OCI-LY7 (cell line): ENCODE measurements at regions not wholly inside any gene's neighbourhood (a gene's known extent, or its start where the extent isn't known, plus 50 kb on each side); places are given as distances from the start of the nearest gene placed in this dataset.

ENCODE experiments used
- BruUV-seq: library from RNA; stranded (reverse); fragments of 400-500 nt; replicated peaks from 2 replicates; lab custom pipeline; 2021; lab: Mats Ljungman, UMichigan
- CTCF ChIA-PET: fragments of 300-600 bp; sonication (Branson Sonifier 250); formaldehyde crosslinking; loops from one replicate; lab custom pipeline; 2022; ENCODE audit warnings: antibody characterized with exemption; ENCODE audit not compliant: unreplicated experiment; lab: Charles Lee
- POLR2A ChIA-PET: fragments of 300-600 bp; sonication (Branson Sonifier 250); formaldehyde crosslinking; loops from one replicate; lab custom pipeline; 2022; ENCODE audit warnings: antibody characterized with exemption; lab: Charles Lee
- DNase-seq: peaks from one replicate; pipeline ENCODE4 v3.0.0-alpha.2; 2015; ENCODE audit warnings: low spot score
- H2AFZ ChIP-seq: fragments of 200-600 bp; sonication (generic), shearing (Covaris generic); 2 replicates; pipeline ENCODE4 v1.6.1; 2014; ENCODE audit warnings: mild to moderate bottlenecking, antibody characterized with exemption, low read length, moderate library complexity
- H3K27ac ChIP-seq: fragments of 200-600 bp; sonication (generic); 2 replicates; pipeline ENCODE4 v1.5.1; 2014; ENCODE audit warnings: mixed run types, low read depth, mild to moderate bottlenecking, moderate library complexity, low read length, inconsistent platforms; ENCODE audit not compliant: poor library complexity, severe bottlenecking
- H3K36me3 ChIP-seq: fragments of 200-600 bp; sonication (generic); 2 replicates; pipeline ENCODE4 v1.6.1; 2014; ENCODE audit warnings: mild to moderate bottlenecking, antibody characterized with exemption, low read length, moderate library complexity, mixed read lengths; ENCODE audit not compliant: insufficient read depth
- H3K4me1 ChIP-seq: fragments of 200-600 bp; sonication (generic); 2 replicates; pipeline ENCODE4 v1.5.1; 2014; ENCODE audit warnings: mild to moderate bottlenecking, low read length; ENCODE audit not compliant: insufficient read depth, poor library complexity, severe bottlenecking
- H3K4me2 ChIP-seq: fragments of 200-600 bp; sonication (generic); 2 replicates; pipeline ENCODE4 v1.6.1; 2014; ENCODE audit warnings: mild to moderate bottlenecking, low read length
- H3K4me3 ChIP-seq: fragments of 200-600 bp; sonication (generic); 2 replicates; pipeline ENCODE4 v1.5.1; 2014; ENCODE audit warnings: mild to moderate bottlenecking, low read depth, low read length; ENCODE audit not compliant: poor library complexity, severe bottlenecking
- H3K79me2 ChIP-seq: fragments of 200-600 bp; sonication (generic); 2 replicates; pipeline ENCODE4 v1.6.1; 2016; ENCODE audit warnings: low read depth, mild to moderate bottlenecking, low read length, moderate library complexity, mixed read lengths; ENCODE audit not compliant: insufficient read depth
- H3K9me2 ChIP-seq: fragments of 200-600 bp; sonication (generic); 2 replicates; pipeline ENCODE4 v1.6.1; 2016; ENCODE audit warnings: mild to moderate bottlenecking, low read length, mixed read lengths; ENCODE audit not compliant: insufficient read depth
- H3K9me3 ChIP-seq: fragments of 200-600 bp; sonication (generic); 2 replicates; pipeline ENCODE4 v1.6.1; 2014; ENCODE audit warnings: mild to moderate bottlenecking, mixed run types, low read length, mixed read lengths
- H4K20me1 ChIP-seq: fragments of 200-600 bp; sonication (generic); 2 replicates; pipeline ENCODE4 v1.6.1; 2014; ENCODE audit warnings: mild to moderate bottlenecking, antibody characterized with exemption, low read length, moderate library complexity, mixed read lengths; ENCODE audit not compliant: insufficient read depth
- CTCF ChIP-seq: fragments of 200-600 bp; sonication (generic); conservative IDR thresholded peaks from 2 replicates; pipeline ENCODE4 v1.5.1; 2014; ENCODE audit warnings: mild to moderate bottlenecking, antibody characterized with exemption, low read length, moderate library complexity, mixed read lengths
- EZH2phosphoT487 ChIP-seq: fragments of 200-600 bp; sonication (generic); IDR thresholded peaks from 2 replicates; pipeline ENCODE4 v1.6.1; 2018; ENCODE audit warnings: low read depth, borderline replicate concordance, mild to moderate bottlenecking, mixed run types, antibody characterized with exemption, low read length, moderate library complexity, mixed read lengths
- intact Hi-C: fragments of 100-400 bp; cut with micrococcal nuclease; formaldehyde crosslinking; loops from one replicate; pipeline ENCODE4 v1.10.0; 2022; ENCODE audit not compliant: unreplicated experiment

DNA sequence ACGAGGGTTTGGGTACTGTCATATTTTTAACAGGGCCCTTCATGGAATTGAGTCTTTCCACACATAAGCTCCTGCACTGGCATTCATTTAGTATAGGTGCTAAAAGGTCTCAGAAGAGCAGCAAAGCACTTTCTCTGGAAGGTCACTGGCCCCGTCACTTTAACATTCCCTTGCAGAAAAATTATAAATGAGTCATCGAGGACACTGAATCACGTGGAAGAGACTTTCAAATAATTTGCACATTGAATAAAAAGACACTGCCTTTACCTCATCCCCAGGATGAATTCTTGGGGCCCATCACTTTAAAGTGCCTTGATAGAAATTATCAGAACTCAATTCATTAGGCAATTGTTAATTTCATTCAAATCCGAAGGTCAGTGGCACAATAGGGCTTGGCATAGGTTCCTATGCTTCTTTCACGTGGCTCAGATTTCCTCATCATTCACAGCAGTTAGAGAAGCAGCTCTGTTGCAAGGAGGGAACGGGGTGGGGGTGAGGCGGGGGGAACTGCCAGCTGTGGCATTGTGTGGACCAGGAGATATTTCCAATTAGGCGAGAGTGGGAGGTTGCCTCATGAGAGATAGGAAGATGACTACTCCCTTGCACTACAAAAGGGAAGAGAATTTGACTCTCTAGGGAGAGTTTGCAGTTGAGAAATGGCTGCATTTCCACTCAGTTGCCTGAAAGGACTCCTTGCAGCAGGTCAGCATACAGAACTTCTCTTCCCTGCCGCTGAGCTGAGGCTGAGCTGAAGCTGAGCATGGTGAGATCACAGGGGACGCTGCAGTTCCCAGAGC, 86.3 kb upstream of the NPAS2 start:
- CTCF ChIA-PET: no interaction called here
- H4K20me1 ChIP-seq: no peaks in the 10 kb centered on the region
- intact Hi-C loops: no loop called here

GRCh38 chr2:100736121-100736915, 83.6 kb upstream of the NPAS2 start:
- ChIA-PET CTCF (no interaction called here), POLR2A (no interaction called here)
- no peak overlapping the region for H3K4me3 ChIP-seq
- H3K4me2 ChIP-seq: no peak overlapping the region
- no peaks in the 10 kb centered on the region for H4K20me1 ChIP-seq
- no TSS peak for BruUV-seq
- TF ChIP-seq CTCF (no peak), EZH2phosphoT487 (no peak)
- no peak overlapping the region for H2AFZ ChIP-seq
- no peaks in the 10 kb centered on the region for H3K36me3 ChIP-seq
- H3K9me3 ChIP-seq: no peaks in the 10 kb centered on the region
- no peaks in the 10 kb centered on the region for H3K79me2 ChIP-seq
- DNase-seq: no peak
- no peak overlapping the region for H3K27ac ChIP-seq
- H3K9me2 ChIP-seq: no peaks in the 10 kb centered on the region
- intact Hi-C loops: no loop called here
- H3K4me1 ChIP-seq: no peaks in the 10 kb centered on the region

More for the DNA sequence above, 86.3 kb upstream of the NPAS2 start:
- H3K9me3 ChIP-seq: no peaks in the 10 kb centered on the region
- H2AFZ ChIP-seq: no peak overlapping the region
- H3K4me1 ChIP-seq: no peaks in the 10 kb centered on the region
- H3K4me3 ChIP-seq: no peak overlapping the region
- DNase-seq: no peak
- H3K9me2 ChIP-seq: no peaks in the 10 kb centered on the region
- no peak overlapping the region for H3K27ac ChIP-seq
- no peak for TF ChIP-seq EZH2phosphoT487
- BruUV-seq: no TSS peak
- no peaks in the 10 kb centered on the region for H3K36me3 ChIP-seq
- H3K79me2 ChIP-seq: no peaks in the 10 kb centered on the region
- H3K4me2 ChIP-seq: no peak overlapping the region
- POLR2A ChIA-PET: no interaction called here

GRCh38 chr2:100739735-100740432, 80.1 kb upstream of the NPAS2 start:
- Histone ChIP-seq H2AFZ (no peak overlapping the region), H3K4me1 (no peaks in the 10 kb centered on the region)

More at GRCh38 chr2:100739735-100740432, 80.1 kb upstream of the NPAS2 start:
- ChIA-PET POLR2A (no interaction called here), CTCF (no interaction called here)
- intact Hi-C loops: no loop called here
- H3K9me2 ChIP-seq: no peaks in the 10 kb centered on the region
- no peak overlapping the region for H3K27ac ChIP-seq
- H3K36me3 ChIP-seq: no peaks in the 10 kb centered on the region
- H3K4me3 ChIP-seq: no peak overlapping the region
- TF ChIP-seq EZH2phosphoT487: no peak
- TF ChIP-seq CTCF: no peak
- no peaks in the 10 kb centered on the region for H3K79me2 ChIP-seq
- no TSS peak for BruUV-seq
- no peak for DNase-seq
- no peaks in the 10 kb centered on the region for H4K20me1 ChIP-seq
- no peak overlapping the region for H3K4me2 ChIP-seq
- no peaks in the 10 kb centered on the region for H3K9me3 ChIP-seq
